WTC11 (cell line): ENCODE measurements at regions not wholly inside any gene's neighbourhood (a gene's known extent, or its start where the extent isn't known, plus 50 kb on each side); places are given as distances from the start of the nearest gene placed in this dataset.
A peak's percentile ranks its signal among the peaks of the same experiment; 100 is the strongest.

Experiments
- ATAC-seq: fragments of 200-7000 bp; cut with Tn5 transposase; 2 replicates; pipeline ENCODE4 v1.10.0; 2021; ENCODE audit warnings: mild to moderate bottlenecking, moderate library complexity
- CTCF ChIA-PET: fragments of 300-600 bp; sonication (Branson Sonifier 250); formaldehyde crosslinking; loops from one replicate; lab custom pipeline; 2021; ENCODE audit warnings: antibody characterized with exemption; lab: Charles Lee
- POLR2A ChIA-PET: fragments of 350-600 bp; sonication (Branson Sonifier 250); formaldehyde crosslinking; loops from one replicate; lab custom pipeline; 2021; ENCODE audit warnings: antibody characterized with exemption; lab: Charles Lee
- DNase-seq: peaks from one replicate; pipeline ENCODE4 v3.0.0; 2021; ENCODE audit warnings: low spot score
- H3K27ac Mint-ChIP-seq: 2 replicates; pipeline ENCODE4 v1.8.0; 2021; ENCODE audit warnings: mixed read lengths
- H3K27me3 Mint-ChIP-seq: 2 replicates; pipeline ENCODE4 v1.8.0; 2021; ENCODE audit warnings: low read depth, mild to moderate bottlenecking, moderate library complexity, mixed read lengths
- H3K36me3 Mint-ChIP-seq: 2 replicates; pipeline ENCODE4 v1.8.0; 2021; ENCODE audit warnings: mixed read lengths
- H3K4me1 Mint-ChIP-seq: 2 replicates; pipeline ENCODE4 v1.8.0; 2022; ENCODE audit warnings: mixed read lengths
- H3K4me3 Mint-ChIP-seq: 2 replicates; pipeline ENCODE4 v1.8.0; 2021; ENCODE audit warnings: mild to moderate bottlenecking, moderate library complexity, mixed read lengths
- H3K9me3 Mint-ChIP-seq: 2 replicates; pipeline ENCODE4 v1.8.0; 2021; ENCODE audit warnings: mixed read lengths
- FOXK1 ChIP-seq: sonication (generic); formaldehyde crosslinking; IDR thresholded peaks from 2 replicates; pipeline ENCODE4 v1.8.0; 2022; ENCODE audit warnings: mild to moderate bottlenecking, moderate library complexity, missing genetic modification reagents
- KAT7 ChIP-seq: sonication (generic); formaldehyde crosslinking; IDR thresholded peaks from 2 replicates; pipeline ENCODE4 v1.8.1; 2023; ENCODE audit warnings: missing genetic modification reagents, mild to moderate bottlenecking, borderline replicate concordance
- NFE2L1 ChIP-seq: sonication (generic); formaldehyde crosslinking; IDR thresholded peaks from 2 replicates; pipeline ENCODE4 v1.8.1; 2023; ENCODE audit warnings: missing genetic modification reagents
- NFYB ChIP-seq: sonication (generic); formaldehyde crosslinking; conservative IDR thresholded peaks from 2 replicates; pipeline ENCODE4 v1.8.0; 2022; ENCODE audit warnings: low read depth, missing genetic modification reagents
- NR1H2 ChIP-seq: sonication (generic); formaldehyde crosslinking; IDR thresholded peaks from 2 replicates; pipeline ENCODE4 v1.9.0; 2021; ENCODE audit warnings: mild to moderate bottlenecking, moderate library complexity, missing genetic modification reagents
- NR2C2 ChIP-seq: sonication (generic); formaldehyde crosslinking; IDR thresholded peaks from 2 replicates; pipeline ENCODE4 v1.8.0; 2022; ENCODE audit warnings: mild to moderate bottlenecking, missing genetic modification reagents
- OVOL2 ChIP-seq: fragments of 250-450 bp; sonication (Bioruptor Pico); IDR thresholded peaks from 2 replicates; pipeline ENCODE4 v1.9.0; 2021; ENCODE audit warnings: mild to moderate bottlenecking, borderline replicate concordance
- RELA ChIP-seq: sonication (generic); formaldehyde crosslinking; IDR thresholded peaks from 2 replicates; pipeline ENCODE4 v1.8.1; 2022; ENCODE audit warnings: missing genetic modification reagents, mild to moderate bottlenecking, borderline replicate concordance
- SMAD3 ChIP-seq: sonication (generic); formaldehyde crosslinking; IDR thresholded peaks from 2 replicates; pipeline ENCODE4 v1.8.0; 2022; ENCODE audit warnings: missing genetic modification reagents, mild to moderate bottlenecking, borderline replicate concordance
- TEAD1 ChIP-seq: sonication (generic); formaldehyde crosslinking; IDR thresholded peaks from 2 replicates; pipeline ENCODE4 v1.8.0; 2022; ENCODE audit warnings: mild to moderate bottlenecking, missing genetic modification reagents
- TP53 ChIP-seq: sonication (generic); formaldehyde crosslinking; IDR thresholded peaks from 2 replicates; pipeline ENCODE4 v1.8.1; 2023; ENCODE audit warnings: mild to moderate bottlenecking, missing genetic modification reagents
- ZNF138 ChIP-seq: sonication (generic); formaldehyde crosslinking; conservative IDR thresholded peaks from 2 replicates; pipeline ENCODE4 v1.8.1; 2022; ENCODE audit warnings: mild to moderate bottlenecking, moderate library complexity, missing genetic modification reagents
- ZNF219 ChIP-seq: sonication (generic); formaldehyde crosslinking; IDR thresholded peaks from 2 replicates; pipeline ENCODE4 v1.8.0; 2023; ENCODE audit warnings: missing genetic modification reagents, mild to moderate bottlenecking, borderline replicate concordance
- ZNF416 ChIP-seq: fragments of 250-450 bp; sonication (Bioruptor Pico); IDR thresholded peaks from 2 replicates; pipeline ENCODE4 v1.9.0; 2021; ENCODE audit warnings: mild to moderate bottlenecking, inconsistent platforms
- TF ChIP-seq, protein P1 (sequence below): sonication (generic); formaldehyde crosslinking; IDR thresholded peaks from 2 replicates; pipeline ENCODE4 v1.8.1; 2023; ENCODE audit warnings: mild to moderate bottlenecking, missing genetic modification reagents
- TF ChIP-seq, protein P2 (sequence below): sonication (generic); formaldehyde crosslinking; IDR thresholded peaks from 2 replicates; pipeline ENCODE4 v1.8.0; 2023; ENCODE audit warnings: missing genetic modification reagents
- TF ChIP-seq, protein P3 (sequence below): sonication (generic); formaldehyde crosslinking; IDR thresholded peaks from 2 replicates; pipeline ENCODE4 v1.8.1; 2022; ENCODE audit warnings: low read depth, missing genetic modification reagents, borderline replicate concordance
- TF ChIP-seq, protein P4 (sequence below): fragments of 250-450 bp; sonication (Bioruptor Pico); IDR thresholded peaks from 2 replicates; pipeline ENCODE4 v1.9.0; 2021; ENCODE audit warnings: mild to moderate bottlenecking
- TF ChIP-seq, protein P5 (sequence below): fragments of 250-450 bp; sonication (Bioruptor Pico); IDR thresholded peaks from 2 replicates; pipeline ENCODE4 v1.9.0; 2021; ENCODE audit warnings: mild to moderate bottlenecking
- TF ChIP-seq, protein P6 (sequence below): sonication (generic); formaldehyde crosslinking; conservative IDR thresholded peaks from 2 replicates; pipeline ENCODE4 v1.8.1; 2023; ENCODE audit warnings: mild to moderate bottlenecking, low read depth, missing genetic modification reagents, moderate library complexity
- TF ChIP-seq, protein P7 (sequence below): sonication (generic); formaldehyde crosslinking; IDR thresholded peaks from 2 replicates; pipeline ENCODE4 v1.8.0; 2022; ENCODE audit warnings: mild to moderate bottlenecking, missing genetic modification reagents

DNA sequence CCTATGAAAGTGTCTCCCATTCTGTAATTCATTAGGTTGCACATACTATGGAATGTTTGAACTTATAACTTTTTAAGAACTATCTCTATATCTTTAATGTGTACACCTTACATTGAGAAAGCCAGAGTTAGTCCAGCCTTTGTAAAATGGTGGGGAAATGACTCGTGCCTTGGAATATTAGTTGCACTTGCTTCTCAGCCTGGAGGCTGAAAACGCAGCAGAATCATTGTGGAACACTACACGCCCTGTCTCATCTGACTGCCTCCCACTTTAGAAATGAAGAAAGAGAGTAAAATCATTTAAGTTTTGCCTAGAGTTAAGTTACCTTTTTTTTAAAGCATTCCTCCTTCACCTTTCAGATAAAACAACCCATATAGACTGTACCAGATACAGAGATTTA is 90.7 kb upstream of the WSB1 start:
- no peak overlapping the region for H3K27ac Mint-ChIP-seq

DNA sequence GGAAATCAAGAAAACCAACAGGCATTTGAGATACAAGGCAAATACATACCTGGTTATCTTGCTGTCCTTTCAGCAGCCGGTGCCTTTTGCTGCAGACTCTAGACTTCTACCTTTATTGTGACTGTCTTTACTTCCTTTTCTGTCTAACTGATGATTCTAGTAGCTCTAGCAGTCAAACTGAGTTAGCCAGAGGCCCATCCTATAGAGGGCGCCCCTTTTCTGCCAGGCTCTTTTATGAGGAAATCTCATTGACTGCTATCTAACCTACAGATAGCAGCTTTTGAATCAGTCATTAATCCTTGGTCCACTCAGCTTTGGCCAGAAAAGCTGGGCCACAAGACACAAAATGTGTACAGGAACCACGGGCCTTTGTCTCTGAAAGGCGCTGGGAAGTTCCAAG is 87.5 kb upstream of the WSB1 start:
- ChIA-PET POLR2A (no interaction called here), CTCF (interaction anchor here (0.5 to 1.8 kb wide), 10 partner anchors 8 to 127 kb away, joined by 3 to 8 read pairs (median 4); no protein-coding TSS in a partner anchor)
- peak; percentile 14 for DNase-seq
- peaks cover 4% of the 10 kb centered on the region; the same call in 1 of the 2 replicates for H3K27me3 Mint-ChIP-seq
- no peak overlapping the region for H3K27ac Mint-ChIP-seq
- peaks cover 19% of the 10 kb centered on the region for H3K36me3 Mint-ChIP-seq
- TF ChIP-seq TEAD1 (CRISPR knock-in tag) (no peak), ZNF416 (CRISPR knock-in tag) (no peak), NR1H2 (no peak), ZNF138 (CRISPR knock-in tag) (no peak)
- TF ChIP-seq, protein P1, sequence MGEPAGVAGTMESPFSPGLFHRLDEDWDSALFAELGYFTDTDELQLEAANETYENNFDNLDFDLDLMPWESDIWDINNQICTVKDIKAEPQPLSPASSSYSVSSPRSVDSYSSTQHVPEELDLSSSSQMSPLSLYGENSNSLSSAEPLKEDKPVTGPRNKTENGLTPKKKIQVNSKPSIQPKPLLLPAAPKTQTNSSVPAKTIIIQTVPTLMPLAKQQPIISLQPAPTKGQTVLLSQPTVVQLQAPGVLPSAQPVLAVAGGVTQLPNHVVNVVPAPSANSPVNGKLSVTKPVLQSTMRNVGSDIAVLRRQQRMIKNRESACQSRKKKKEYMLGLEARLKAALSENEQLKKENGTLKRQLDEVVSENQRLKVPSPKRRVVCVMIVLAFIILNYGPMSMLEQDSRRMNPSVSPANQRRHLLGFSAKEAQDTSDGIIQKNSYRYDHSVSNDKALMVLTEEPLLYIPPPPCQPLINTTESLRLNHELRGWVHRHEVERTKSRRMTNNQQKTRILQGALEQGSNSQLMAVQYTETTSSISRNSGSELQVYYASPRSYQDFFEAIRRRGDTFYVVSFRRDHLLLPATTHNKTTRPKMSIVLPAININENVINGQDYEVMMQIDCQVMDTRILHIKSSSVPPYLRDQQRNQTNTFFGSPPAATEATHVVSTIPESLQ: no peak
- TF ChIP-seq, protein P2, sequence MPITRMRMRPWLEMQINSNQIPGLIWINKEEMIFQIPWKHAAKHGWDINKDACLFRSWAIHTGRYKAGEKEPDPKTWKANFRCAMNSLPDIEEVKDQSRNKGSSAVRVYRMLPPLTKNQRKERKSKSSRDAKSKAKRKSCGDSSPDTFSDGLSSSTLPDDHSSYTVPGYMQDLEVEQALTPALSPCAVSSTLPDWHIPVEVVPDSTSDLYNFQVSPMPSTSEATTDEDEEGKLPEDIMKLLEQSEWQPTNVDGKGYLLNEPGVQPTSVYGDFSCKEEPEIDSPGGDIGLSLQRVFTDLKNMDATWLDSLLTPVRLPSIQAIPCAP (CRISPR knock-in tag): no peak
- TF ChIP-seq, protein P3, sequence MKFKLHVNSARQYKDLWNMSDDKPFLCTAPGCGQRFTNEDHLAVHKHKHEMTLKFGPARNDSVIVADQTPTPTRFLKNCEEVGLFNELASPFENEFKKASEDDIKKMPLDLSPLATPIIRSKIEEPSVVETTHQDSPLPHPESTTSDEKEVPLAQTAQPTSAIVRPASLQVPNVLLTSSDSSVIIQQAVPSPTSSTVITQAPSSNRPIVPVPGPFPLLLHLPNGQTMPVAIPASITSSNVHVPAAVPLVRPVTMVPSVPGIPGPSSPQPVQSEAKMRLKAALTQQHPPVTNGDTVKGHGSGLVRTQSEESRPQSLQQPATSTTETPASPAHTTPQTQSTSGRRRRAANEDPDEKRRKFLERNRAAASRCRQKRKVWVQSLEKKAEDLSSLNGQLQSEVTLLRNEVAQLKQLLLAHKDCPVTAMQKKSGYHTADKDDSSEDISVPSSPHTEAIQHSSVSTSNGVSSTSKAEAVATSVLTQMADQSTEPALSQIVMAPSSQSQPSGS: no peak
- TF ChIP-seq, protein P4, sequence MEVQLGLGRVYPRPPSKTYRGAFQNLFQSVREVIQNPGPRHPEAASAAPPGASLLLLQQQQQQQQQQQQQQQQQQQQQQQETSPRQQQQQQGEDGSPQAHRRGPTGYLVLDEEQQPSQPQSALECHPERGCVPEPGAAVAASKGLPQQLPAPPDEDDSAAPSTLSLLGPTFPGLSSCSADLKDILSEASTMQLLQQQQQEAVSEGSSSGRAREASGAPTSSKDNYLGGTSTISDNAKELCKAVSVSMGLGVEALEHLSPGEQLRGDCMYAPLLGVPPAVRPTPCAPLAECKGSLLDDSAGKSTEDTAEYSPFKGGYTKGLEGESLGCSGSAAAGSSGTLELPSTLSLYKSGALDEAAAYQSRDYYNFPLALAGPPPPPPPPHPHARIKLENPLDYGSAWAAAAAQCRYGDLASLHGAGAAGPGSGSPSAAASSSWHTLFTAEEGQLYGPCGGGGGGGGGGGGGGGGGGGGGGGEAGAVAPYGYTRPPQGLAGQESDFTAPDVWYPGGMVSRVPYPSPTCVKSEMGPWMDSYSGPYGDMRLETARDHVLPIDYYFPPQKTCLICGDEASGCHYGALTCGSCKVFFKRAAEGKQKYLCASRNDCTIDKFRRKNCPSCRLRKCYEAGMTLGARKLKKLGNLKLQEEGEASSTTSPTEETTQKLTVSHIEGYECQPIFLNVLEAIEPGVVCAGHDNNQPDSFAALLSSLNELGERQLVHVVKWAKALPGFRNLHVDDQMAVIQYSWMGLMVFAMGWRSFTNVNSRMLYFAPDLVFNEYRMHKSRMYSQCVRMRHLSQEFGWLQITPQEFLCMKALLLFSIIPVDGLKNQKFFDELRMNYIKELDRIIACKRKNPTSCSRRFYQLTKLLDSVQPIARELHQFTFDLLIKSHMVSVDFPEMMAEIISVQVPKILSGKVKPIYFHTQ (CRISPR knock-in tag): no peak
- TF ChIP-seq, protein P5, sequence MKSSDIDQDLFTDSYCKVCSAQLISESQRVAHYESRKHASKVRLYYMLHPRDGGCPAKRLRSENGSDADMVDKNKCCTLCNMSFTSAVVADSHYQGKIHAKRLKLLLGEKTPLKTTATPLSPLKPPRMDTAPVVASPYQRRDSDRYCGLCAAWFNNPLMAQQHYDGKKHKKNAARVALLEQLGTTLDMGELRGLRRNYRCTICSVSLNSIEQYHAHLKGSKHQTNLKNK (CRISPR knock-in tag): no peak
- H3K9me3 Mint-ChIP-seq: peaks cover 65% of the 10 kb centered on the region
- H3K4me1 Mint-ChIP-seq: no peaks in the 10 kb centered on the region
- no peak overlapping the region for H3K4me3 Mint-ChIP-seq
- ATAC-seq: peak; percentile 69

More for the DNA sequence above, 90.7 kb upstream of the WSB1 start:
- ChIA-PET CTCF (interaction anchor here (0.8 kb wide), 1 partner anchor 130 kb away, joined by 3 read pairs; no protein-coding TSS in a partner anchor), POLR2A (no interaction called here)
- H3K9me3 Mint-ChIP-seq: peaks cover 81% of the 10 kb centered on the region
- no peak overlapping the region for H3K4me3 Mint-ChIP-seq
- ATAC-seq: no peak
- no peak for TF ChIP-seq NFE2L1 (CRISPR knock-in tag)
- TF ChIP-seq SMAD3 (CRISPR knock-in tag): no peak
- TF ChIP-seq OVOL2 (CRISPR knock-in tag): no peak
- TF ChIP-seq RELA (CRISPR knock-in tag): no peak
- TF ChIP-seq TP53 (CRISPR knock-in tag): no peak
- no peak for TF ChIP-seq TEAD1 (CRISPR knock-in tag)
- no peak for TF ChIP-seq NR2C2 (CRISPR knock-in tag)
- TF ChIP-seq NR1H2: no peak
- TF ChIP-seq KAT7: no peak
- no peak for TF ChIP-seq ZNF219 (CRISPR knock-in tag)
- TF ChIP-seq, protein P6, sequence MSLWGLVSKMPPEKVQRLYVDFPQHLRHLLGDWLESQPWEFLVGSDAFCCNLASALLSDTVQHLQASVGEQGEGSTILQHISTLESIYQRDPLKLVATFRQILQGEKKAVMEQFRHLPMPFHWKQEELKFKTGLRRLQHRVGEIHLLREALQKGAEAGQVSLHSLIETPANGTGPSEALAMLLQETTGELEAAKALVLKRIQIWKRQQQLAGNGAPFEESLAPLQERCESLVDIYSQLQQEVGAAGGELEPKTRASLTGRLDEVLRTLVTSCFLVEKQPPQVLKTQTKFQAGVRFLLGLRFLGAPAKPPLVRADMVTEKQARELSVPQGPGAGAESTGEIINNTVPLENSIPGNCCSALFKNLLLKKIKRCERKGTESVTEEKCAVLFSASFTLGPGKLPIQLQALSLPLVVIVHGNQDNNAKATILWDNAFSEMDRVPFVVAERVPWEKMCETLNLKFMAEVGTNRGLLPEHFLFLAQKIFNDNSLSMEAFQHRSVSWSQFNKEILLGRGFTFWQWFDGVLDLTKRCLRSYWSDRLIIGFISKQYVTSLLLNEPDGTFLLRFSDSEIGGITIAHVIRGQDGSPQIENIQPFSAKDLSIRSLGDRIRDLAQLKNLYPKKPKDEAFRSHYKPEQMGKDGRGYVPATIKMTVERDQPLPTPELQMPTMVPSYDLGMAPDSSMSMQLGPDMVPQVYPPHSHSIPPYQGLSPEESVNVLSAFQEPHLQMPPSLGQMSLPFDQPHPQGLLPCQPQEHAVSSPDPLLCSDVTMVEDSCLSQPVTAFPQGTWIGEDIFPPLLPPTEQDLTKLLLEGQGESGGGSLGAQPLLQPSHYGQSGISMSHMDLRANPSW (CRISPR knock-in tag): no peak
- no peak for TF ChIP-seq NFYB
- TF ChIP-seq FOXK1 (CRISPR knock-in tag): no peak
- TF ChIP-seq, protein P7, sequence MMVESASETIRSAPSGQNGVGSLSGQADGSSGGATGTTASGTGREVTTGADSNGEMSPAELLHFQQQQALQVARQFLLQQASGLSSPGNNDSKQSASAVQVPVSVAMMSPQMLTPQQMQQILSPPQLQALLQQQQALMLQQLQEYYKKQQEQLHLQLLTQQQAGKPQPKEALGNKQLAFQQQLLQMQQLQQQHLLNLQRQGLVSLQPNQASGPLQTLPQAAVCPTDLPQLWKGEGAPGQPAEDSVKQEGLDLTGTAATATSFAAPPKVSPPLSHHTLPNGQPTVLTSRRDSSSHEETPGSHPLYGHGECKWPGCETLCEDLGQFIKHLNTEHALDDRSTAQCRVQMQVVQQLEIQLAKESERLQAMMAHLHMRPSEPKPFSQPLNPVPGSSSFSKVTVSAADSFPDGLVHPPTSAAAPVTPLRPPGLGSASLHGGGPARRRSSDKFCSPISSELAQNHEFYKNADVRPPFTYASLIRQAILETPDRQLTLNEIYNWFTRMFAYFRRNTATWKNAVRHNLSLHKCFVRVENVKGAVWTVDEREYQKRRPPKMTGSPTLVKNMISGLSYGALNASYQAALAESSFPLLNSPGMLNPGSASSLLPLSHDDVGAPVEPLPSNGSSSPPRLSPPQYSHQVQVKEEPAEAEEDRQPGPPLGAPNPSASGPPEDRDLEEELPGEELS (CRISPR knock-in tag): no peak
- H3K27me3 Mint-ChIP-seq: peaks cover 4% of the 10 kb centered on the region; the same call in 1 of the 2 replicates
- no peaks in the 10 kb centered on the region for H3K4me1 Mint-ChIP-seq
- peaks cover 23% of the 10 kb centered on the region for H3K36me3 Mint-ChIP-seq
- DNase-seq: no peak
